Pulmonary artery endothelial cell (primary cell): ENCODE measurements at regions not wholly inside any gene's neighbourhood (a gene's known extent, or its start where the extent isn't known, plus 50 kb on each side); places are given as distances from the start of the nearest gene placed in this dataset.

Experiments
- DNase-seq: peaks from one replicate; pipeline ENCODE4 v3.0.0-alpha.2; 2011; ENCODE audit warnings: low read depth, low spot score

GRCh38 chr20:6831461-6831860, 64.0 kb downstream of the BMP2 start:
- DNase-seq: no peak

GRCh38 chr20:6832811-6833210, 65.3 kb downstream of the BMP2 start:
- DNase-seq: no peak

DNA sequence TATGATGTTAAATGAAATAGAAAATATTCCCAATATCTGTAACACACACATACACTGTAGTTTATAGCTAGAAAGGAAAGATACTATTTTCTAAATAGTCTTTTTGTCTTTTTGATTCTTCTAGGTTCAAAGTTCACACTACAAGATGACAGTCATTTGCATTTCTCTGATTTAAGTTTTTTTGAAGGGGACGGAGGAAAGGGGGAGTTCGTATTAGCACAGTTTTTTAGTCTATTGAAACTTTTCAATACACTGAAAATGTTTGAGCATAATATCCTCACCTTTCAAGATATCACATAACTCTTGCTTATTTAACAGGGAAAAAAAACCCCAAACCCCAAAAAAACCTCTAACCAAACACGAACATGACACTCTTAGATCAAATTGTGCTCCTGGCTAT, 68.1 kb downstream of the BMP2 start:
- no peak for DNase-seq

DNA sequence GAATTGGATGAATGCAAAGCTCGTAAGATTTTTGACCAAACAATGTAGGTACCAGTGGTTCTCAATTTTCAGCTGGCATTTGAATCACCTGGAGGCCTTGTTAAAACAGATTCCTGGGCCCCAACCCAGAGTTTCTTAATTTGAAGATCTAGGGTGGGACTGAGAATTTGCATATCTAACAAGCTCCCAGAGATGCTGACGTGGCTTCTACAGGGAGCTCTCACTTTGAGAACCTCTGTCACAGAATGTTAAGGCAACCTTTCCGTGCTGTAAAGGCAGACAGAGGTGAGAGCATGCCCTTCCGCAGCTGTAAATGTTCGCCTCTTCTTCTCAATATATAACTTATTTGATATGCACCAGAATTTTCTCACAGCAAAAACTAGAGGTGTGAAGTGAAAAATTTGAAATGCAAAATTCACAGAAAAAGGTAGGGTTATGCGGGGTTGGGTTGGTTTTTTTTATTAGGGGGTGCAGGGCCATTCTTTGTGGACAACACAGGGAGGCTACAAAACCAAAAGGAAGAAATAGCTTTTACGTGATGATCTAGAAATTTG, 69.4 kb downstream of the BMP2 start:
- no peak for DNase-seq

DNA sequence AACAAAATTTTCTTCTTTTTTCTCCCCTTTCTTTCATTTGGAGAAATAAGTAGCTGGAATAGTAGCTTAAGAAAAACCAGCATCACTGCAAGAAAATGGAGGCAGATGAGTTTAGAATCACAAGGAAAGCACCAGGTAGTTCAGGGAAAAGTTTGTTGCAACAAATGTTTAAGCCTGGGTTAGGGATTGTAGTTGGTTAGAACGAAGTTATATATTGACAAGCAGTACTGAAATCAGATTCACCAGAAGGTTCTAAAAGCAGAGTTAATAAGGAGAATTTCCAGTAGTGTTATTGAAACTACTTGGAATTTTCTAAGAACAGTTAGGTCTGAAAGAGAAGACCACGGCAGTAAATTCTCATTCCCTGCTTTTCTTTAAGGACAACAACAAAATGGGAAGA, 70.2 kb downstream of the BMP2 start:
- no peak for DNase-seq

DNA sequence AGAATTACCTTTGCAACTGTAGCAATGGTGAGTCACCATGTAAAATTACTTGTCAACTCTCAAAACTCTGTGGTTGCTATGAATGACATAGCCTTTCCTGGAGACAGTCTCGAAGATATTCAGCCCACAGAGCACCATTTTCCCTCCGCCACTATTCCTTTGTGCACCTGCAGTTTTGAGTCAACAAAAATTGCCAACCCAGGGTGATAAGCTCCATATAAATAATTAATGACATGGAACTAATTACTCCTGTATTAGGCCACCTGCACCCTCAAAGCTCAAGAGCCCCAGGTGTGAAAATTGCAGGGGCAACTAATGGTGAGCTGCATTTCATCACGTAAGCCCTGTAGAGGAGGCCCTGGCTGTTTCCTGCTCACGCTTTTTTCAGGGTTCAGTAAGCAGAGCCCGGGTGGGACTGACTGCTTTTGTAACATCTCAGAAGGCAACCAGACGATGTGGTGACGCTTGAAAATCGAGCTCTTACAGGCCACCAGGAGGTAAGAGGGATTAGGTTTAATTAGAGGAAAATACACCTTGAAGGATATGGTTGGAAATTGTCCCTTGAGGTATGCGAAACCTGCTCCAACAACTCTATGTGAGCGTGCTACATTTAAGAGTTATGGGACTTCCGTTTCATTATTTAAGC, 70.8 kb downstream of the BMP2 start:
- no peak for DNase-seq

- no peak for DNase-seq
Observed at GRCh38 chr20:6841128-6841527, 73.6 kb downstream of the BMP2 start.

GRCh38 chr20:6845141-6845540, 77.7 kb downstream of the BMP2 start:
- DNase-seq: no peak

- no peak for DNase-seq
Observed at GRCh38 chr20:6848041-6848440, 80.6 kb downstream of the BMP2 start.

- DNase-seq: no peak
Observed at GRCh38 chr20:6848992-6849391, 81.5 kb downstream of the BMP2 start.

- no peak for DNase-seq
Observed at GRCh38 chr20:6851136-6851535, 83.7 kb downstream of the BMP2 start.

DNA sequence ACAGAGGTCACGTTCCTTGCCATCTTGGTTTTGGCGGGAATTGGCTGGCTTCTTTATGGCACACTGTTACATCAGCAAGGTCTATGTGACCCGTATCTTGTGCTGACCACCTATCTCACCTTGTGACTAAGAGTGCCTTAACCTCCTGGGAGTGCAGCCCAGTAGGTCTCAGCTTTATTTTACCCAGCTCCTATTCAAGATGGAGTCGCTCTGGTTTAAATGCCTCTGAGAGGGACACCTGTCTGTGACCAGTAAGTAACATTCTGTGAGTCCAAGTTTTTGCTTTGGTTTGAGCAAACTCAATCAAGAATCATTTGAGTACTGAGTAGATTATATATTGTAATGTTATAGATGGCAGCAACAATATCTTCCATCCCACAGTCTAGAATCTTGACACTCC, 85.0 kb downstream of the BMP2 start:
- DNase-seq: no peak

GRCh38 chr20:6855104-6855503, 87.6 kb downstream of the BMP2 start:
- DNase-seq: no peak

GRCh38 chr20:6855796-6856195, 88.3 kb downstream of the BMP2 start:
- no peak for DNase-seq

DNA sequence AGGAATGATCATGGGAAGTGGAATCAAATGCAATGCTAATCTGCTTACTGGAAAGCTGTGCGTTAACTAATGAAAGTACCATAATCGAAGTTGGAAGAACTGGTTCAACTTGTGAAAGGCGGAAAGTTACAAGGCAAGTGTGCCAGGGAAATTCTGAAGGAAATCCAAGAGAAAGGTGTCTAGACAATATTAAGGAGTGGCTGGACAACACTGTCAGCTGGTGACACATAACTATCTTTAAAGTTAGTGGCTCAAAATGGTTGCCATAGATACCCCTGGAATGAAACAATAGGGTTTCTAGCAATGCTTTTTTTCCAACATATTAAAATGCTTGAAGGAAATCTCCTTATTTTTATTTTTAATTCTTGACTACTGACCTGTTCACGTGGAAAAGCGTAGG, 90.4 kb downstream of the BMP2 start:
- no peak for DNase-seq

DNA sequence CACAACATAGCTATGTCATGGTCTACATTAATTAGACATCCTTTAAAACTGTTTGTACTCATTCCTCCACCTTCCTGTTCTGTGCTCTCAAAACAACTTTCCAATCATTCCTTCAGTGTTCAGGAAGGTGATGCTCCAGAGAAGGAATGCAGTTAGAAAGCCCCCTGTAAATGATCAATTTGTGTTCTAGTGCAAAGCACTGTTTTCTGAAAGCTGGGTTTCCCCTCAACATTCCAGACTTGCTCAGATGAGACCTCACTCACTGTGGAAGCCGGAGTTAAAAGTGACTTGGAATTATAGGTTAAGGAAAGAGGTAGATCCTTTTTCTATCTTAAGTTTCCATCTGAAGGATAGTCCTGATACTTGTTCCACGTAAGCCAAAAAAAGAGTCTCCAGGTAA, 95.9 kb downstream of the BMP2 start:
- DNase-seq: no peak

DNA sequence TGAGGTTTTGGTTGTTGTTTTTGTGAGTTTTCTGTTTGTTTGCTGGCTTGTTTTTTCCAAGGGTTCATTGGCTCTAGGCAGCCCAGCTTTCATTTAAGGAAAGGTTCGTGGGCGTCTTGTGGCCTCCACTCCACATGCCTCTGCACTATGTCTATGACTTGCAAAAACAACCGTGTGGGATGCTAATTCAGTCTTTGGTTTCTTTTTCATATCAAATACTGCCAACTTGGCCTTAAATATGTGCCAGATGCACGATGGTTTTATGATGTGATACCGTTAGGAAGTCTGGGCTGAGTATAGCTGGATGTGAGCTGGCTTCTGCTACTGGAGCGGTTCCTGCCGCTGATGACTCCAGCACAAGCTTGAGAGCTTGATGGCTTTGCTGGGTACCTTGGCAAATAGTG, 96.3 kb downstream of the BMP2 start:
- no peak for DNase-seq

DNA sequence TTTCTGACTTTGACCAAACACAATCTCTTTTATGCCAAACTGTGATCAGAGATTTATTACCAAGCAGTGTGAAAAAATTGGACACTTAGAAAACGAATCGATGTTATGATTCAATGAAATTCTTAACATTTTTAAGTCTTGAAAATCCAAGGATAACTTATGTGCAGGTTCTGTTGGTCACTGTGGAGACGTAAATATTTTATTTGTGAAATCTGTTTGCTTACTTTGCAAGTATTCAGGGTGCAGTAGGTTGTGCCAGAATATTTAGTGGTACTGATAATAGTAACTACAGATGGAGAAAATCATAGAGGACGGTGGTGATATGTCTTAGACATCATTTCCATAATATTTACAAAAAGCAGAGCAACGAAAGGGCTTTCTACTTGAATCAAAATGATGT, 97.3 kb downstream of the BMP2 start:
- DNase-seq: no peak

GRCh38 chr20:6866741-6867140, 99.3 kb downstream of the BMP2 start:
- DNase-seq: no peak

DNA sequence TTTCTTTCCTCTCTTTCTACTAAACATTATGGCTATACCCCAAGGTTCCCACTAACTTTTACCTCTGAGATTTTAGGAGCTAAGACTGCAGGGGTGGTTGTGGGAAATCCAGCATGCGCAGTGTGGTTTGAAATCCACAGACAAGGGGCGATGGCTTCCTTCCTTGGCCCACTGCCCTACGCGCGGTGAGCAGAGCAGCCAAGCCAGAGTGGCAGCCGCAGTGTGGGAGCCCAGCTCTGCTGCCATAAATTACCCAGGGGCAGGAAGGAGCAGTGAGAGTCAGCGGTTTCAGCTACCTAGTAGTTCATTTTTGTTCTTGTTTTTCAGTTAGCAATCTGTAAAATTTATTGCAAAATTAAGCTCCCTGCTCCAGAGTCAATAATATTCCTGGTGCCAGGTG, 101.4 kb downstream of the BMP2 start:
- DNase-seq: no peak

- no peak for DNase-seq
Observed at GRCh38 chr20:6870559-6870958, 103.1 kb downstream of the BMP2 start.

DNA sequence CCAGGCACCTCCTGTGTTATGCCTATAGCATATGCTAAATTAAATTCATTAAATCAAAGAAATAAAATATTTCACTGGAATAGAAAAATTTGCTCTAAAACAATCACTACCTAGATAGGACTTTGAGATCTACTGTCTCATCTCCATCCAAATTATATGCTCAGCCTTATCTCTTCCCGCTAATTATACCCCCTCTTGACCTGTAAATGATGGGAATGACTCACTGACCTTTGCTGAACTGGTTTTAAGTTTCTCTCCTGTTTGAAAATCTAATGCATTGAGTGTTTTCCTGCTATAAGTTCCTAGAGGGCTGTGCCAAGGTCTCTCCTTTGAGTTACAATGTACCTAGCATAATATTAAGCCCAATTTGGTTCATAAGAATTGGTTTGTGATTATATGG, 110.1 kb downstream of the BMP2 start:
- no peak for DNase-seq

DNA sequence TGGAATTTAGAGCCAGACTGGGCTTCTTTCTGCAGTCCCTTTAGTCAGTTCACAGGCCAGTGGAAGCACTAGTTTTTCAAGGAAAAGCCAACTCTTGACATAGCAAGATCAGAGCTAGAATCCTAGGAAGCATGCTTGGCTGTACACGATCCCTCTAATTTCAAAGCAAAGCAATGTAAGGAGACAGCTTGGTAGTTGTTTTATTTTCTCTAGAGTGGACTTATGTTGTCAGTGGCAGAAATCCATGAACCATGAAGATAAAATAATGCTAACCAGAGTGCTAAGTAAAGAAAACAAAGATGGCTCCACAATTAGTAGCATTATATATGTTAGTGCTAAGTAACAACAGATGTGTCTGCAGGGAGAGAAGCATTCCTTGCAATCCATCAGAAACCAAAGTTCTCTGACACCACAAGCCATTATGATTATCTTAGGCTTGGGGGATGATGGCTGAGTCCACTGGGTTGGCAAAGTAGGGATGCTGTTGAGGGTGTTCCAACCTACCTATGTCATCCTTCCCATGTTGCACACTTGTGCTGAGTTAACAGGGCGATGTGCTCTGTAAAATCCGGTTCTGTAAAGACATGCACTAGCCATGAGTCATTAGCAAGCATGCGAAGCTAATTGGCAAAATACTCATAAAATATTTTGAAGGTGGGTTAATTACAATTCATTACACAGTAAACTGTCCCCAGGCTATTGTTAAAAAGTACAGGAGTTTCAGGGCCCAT, 115.2 kb downstream of the BMP2 start:
- DNase-seq: no peak
